PC-3 (cell line): ENCODE measurements at regions not wholly inside any gene's neighbourhood (a gene's known extent, or its start where the extent isn't known, plus 50 kb on each side); places are given as distances from the start of the nearest gene placed in this dataset.

ENCODE experiments used
- ATAC-seq: fragments of 200-7000 bp; cut with Tn5 transposase; 2 replicates; pipeline ENCODE4 v1.9.1; 2020; ENCODE audit warnings: mild to moderate bottlenecking, moderate library complexity
- BruUV-seq: library from RNA; stranded (reverse); fragments of 400-500 nt; replicated peaks from 2 replicates; lab custom pipeline; 2021; lab: Mats Ljungman, UMichigan
- CTCF ChIA-PET: fragments of 300-600 bp; sonication (Branson Sonifier 250); formaldehyde crosslinking; loops from one replicate; lab custom pipeline; 2022; ENCODE audit warnings: antibody characterized with exemption; lab: Charles Lee
- POLR2A ChIA-PET: fragments of 300-600 bp; sonication (Branson Sonifier 250); formaldehyde crosslinking; loops from one replicate; lab custom pipeline; 2022; ENCODE audit warnings: antibody characterized with exemption; ENCODE audit not compliant: unreplicated experiment; lab: Charles Lee
- DNase-seq: peaks from one replicate; pipeline ENCODE4 v3.0.0-alpha.2; 2015
- H2AFZ ChIP-seq: fragments of 300-600 bp; sonication (generic); 2 replicates; pipeline ENCODE4 v1.6.0; 2016; ENCODE audit warnings: antibody characterized with exemption, low read length
- H3F3A ChIP-seq: fragments of 300-600 bp; sonication (generic); one replicate; pipeline ENCODE4 v1.6.0; 2017; ENCODE audit warnings: antibody characterized with exemption, low read length, control low read depth, mild to moderate bottlenecking; ENCODE audit not compliant: unreplicated experiment
- H3K27ac ChIP-seq: fragments of 300-600 bp; sonication (generic); 2 replicates; pipeline ENCODE4 v1.5.1; 2016; ENCODE audit warnings: mild to moderate bottlenecking, low read length
- H3K27me3 ChIP-seq: fragments of 300-600 bp; sonication (generic); 2 replicates; pipeline ENCODE4 v1.6.1; 2016; ENCODE audit warnings: low read length, mixed read lengths
- H3K36me3 ChIP-seq: fragments of 300-600 bp; sonication (generic); 2 replicates; pipeline ENCODE4 v1.6.1; 2016; ENCODE audit warnings: low read depth, mixed run types, low read length, mixed read lengths
- H3K4me1 ChIP-seq: fragments of 300-600 bp; sonication (generic); 2 replicates; pipeline ENCODE4 v1.5.1; 2016; ENCODE audit warnings: low read length; ENCODE audit not compliant: insufficient read depth
- H3K4me2 ChIP-seq: fragments of 300-600 bp; sonication (generic); 2 replicates; pipeline ENCODE4 v1.6.0; 2016; ENCODE audit warnings: low read length
- H3K4me3 ChIP-seq: fragments of 300-600 bp; sonication (generic); 2 replicates; pipeline ENCODE4 v1.5.1; 2016; ENCODE audit warnings: mild to moderate bottlenecking, low read length, mixed read lengths
- H3K79me2 ChIP-seq: fragments of 300-600 bp; sonication (generic); 2 replicates; pipeline ENCODE4 v1.6.1; 2017; ENCODE audit warnings: low read length, mixed read lengths
- H3K9ac ChIP-seq: fragments of 300-600 bp; sonication (generic); 2 replicates; pipeline ENCODE4 v1.6.0; 2016; ENCODE audit warnings: mild to moderate bottlenecking, low read length
- H3K9me2 ChIP-seq: fragments of 300-600 bp; sonication (generic); replicated peaks from 2 replicates; pipeline ENCODE4 v1.6.1; 2016; ENCODE audit warnings: mixed run types, low read length, mixed read lengths
- H3K9me3 ChIP-seq: fragments of 300-600 bp; sonication (generic); 2 replicates; pipeline ENCODE4 v1.6.1; 2016; ENCODE audit warnings: low read length, mixed read lengths
- H4K20me1 ChIP-seq: fragments of 300-600 bp; sonication (generic); 2 replicates; pipeline ENCODE4 v1.6.1; 2016; ENCODE audit warnings: low read length, mixed read lengths
- EZH2 ChIP-seq: fragments of 300-600 bp; sonication (generic); IDR thresholded peaks from one replicate; pipeline ENCODE4 v1.6.1; 2017; ENCODE audit warnings: antibody characterized with exemption, mild to moderate bottlenecking, low read length; ENCODE audit not compliant: unreplicated experiment
- EZH2phosphoT487 ChIP-seq: fragments of 300-600 bp; sonication (generic); IDR thresholded peaks from 2 replicates; pipeline ENCODE4 v1.6.1; 2018; ENCODE audit warnings: mild to moderate bottlenecking, antibody characterized with exemption, low read length, borderline replicate concordance
- intact Hi-C: fragments of 100-400 bp; cut with micrococcal nuclease; formaldehyde crosslinking; loops from 2 replicates; pipeline ENCODE4 v1.9.0; 2023
- TF ChIP-seq, protein P1 (sequence below): fragments of 300-600 bp; sonication (generic); conservative IDR thresholded peaks from 2 replicates; pipeline ENCODE4 v1.5.1; 2017; ENCODE audit warnings: antibody characterized with exemption, low read depth, mild to moderate bottlenecking, low read length

DNA sequence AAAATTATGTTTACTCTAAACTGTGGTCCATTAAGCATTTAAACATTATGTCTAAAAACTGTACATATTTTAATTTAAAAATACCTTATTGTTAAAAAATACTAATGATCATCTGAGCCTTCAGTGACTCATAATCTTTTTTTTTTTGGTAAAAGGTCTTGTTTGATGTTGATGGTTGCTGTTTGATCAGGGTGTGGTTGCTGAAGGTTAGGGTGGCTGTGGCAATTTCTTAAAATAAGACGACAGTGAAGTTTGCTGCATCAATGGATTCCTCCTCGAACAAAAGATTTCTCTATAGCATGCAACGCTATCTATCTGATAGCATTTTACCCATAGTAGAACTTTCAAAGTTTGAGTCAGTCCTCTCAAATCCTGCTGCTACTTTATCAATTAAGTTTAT, 180.0 kb upstream of the AHR start:
- DNase-seq = no peak
- TF ChIP-seq EZH2phosphoT487 = no peak
- TF ChIP-seq, protein P1, sequence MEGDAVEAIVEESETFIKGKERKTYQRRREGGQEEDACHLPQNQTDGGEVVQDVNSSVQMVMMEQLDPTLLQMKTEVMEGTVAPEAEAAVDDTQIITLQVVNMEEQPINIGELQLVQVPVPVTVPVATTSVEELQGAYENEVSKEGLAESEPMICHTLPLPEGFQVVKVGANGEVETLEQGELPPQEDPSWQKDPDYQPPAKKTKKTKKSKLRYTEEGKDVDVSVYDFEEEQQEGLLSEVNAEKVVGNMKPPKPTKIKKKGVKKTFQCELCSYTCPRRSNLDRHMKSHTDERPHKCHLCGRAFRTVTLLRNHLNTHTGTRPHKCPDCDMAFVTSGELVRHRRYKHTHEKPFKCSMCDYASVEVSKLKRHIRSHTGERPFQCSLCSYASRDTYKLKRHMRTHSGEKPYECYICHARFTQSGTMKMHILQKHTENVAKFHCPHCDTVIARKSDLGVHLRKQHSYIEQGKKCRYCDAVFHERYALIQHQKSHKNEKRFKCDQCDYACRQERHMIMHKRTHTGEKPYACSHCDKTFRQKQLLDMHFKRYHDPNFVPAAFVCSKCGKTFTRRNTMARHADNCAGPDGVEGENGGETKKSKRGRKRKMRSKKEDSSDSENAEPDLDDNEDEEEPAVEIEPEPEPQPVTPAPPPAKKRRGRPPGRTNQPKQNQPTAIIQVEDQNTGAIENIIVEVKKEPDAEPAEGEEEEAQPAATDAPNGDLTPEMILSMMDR = no peak
- H3K9me3 ChIP-seq = no peaks in the 10 kb centered on the region
- no peaks in the 10 kb centered on the region for H3K36me3 ChIP-seq
- no peaks in the 10 kb centered on the region for H4K20me1 ChIP-seq
- H3K27ac ChIP-seq = no peak overlapping the region
- BruUV-seq = no TSS peak
- no peak overlapping the region for H2AFZ ChIP-seq
- H3K4me3 ChIP-seq = no peak overlapping the region
- H3K9ac ChIP-seq = no peak overlapping the region
- no peak overlapping the region for H3K4me2 ChIP-seq
- H3K27me3 ChIP-seq = no peaks in the 10 kb centered on the region
- no peaks in the 10 kb centered on the region for H3K9me2 ChIP-seq
- POLR2A ChIA-PET = no interaction called here
- H3K79me2 ChIP-seq = no peaks in the 10 kb centered on the region
- ATAC-seq = no peak
- no peaks in the 10 kb centered on the region for H3F3A ChIP-seq
- CTCF ChIA-PET = no interaction called here
- intact Hi-C loops = no loop called here
- 0 out of 2 replicates have a peak, but pooled peaks cover 4% of the 10 kb centered on the region for H3K4me1 ChIP-seq

DNA sequence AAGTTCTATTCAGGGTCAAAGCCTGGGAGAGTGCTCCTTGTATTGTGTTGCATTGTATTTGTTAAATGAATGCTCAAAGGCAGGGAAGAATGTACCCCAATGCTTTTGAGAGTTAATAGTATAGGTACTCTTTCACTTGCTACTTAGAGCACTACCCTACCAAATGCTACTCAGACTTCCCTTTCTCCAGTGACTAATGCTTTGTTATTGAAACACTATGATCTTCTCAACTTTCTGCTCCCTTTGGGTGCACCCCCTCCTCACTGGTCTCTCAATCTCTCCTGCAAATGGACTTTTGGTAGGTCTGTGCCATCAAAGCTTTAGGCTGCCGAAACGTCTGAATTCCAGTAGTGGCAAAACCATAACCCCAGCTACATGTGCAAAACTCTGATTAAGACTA, 177.7 kb upstream of the AHR start:
- Histone ChIP-seq H3K27me3 (no peaks in the 10 kb centered on the region), H3K27ac (no peak overlapping the region), H3K36me3 (no peaks in the 10 kb centered on the region), H3K9ac (no peak overlapping the region), H3K9me2 (no peaks in the 10 kb centered on the region), H3K4me3 (no peak overlapping the region), H4K20me1 (no peaks in the 10 kb centered on the region), H3K4me2 (no peak overlapping the region), H3K9me3 (no peaks in the 10 kb centered on the region), H3K79me2 (no peaks in the 10 kb centered on the region), H3K4me1 (0 out of 2 replicates have a peak, but pooled peaks cover 4% of the 10 kb centered on the region), H2AFZ (no peak overlapping the region), H3F3A (no peaks in the 10 kb centered on the region)
- POLR2A ChIA-PET = no interaction called here
- ATAC-seq (no peak), DNase-seq (no peak)
- CTCF ChIA-PET = no interaction called here
- intact Hi-C loops = no loop called here
- no TSS peak for BruUV-seq
- TF ChIP-seq, protein P1 = no peak
- no peak for TF ChIP-seq EZH2phosphoT487

DNA sequence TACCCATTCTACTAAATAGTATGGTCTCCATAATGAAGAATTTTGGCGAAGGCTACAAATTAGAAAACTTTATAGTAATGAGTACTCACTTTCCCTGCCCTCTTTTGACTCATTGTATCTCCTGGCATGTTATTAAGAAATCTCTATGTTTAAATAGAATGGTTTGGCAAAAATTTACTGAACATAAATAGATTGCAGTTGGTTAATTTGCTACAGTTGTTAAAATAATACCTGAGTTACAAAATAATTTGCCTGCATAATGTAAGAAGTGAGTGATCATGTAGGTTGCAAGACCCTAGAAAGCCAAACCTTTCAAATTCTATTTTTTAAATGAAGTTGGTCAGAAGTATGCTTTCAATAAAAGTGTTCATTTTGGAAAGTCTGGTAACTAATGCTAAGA, 176.8 kb upstream of the AHR start:
- no peaks in the 10 kb centered on the region for H3K9me3 ChIP-seq
- TF ChIP-seq EZH2phosphoT487 = no peak
- TF ChIP-seq, protein P1 = no peak
- TF ChIP-seq EZH2 = no peak
- H2AFZ ChIP-seq = no peak overlapping the region
- no peaks in the 10 kb centered on the region for H3K36me3 ChIP-seq
- no peak overlapping the region for H3K4me3 ChIP-seq
- no peaks in the 10 kb centered on the region for H3K9me2 ChIP-seq
- H3K27me3 ChIP-seq = no peaks in the 10 kb centered on the region
- H3K4me1 ChIP-seq = 0 out of 2 replicates have a peak, but pooled peaks cover 4% of the 10 kb centered on the region
- no peak for ATAC-seq
- ChIA-PET CTCF (no interaction called here), POLR2A (no interaction called here)
- no peak overlapping the region for H3K9ac ChIP-seq
- H4K20me1 ChIP-seq = no peaks in the 10 kb centered on the region
- no TSS peak for BruUV-seq
- H3K79me2 ChIP-seq = no peaks in the 10 kb centered on the region
- intact Hi-C loops = no loop called here
- H3F3A ChIP-seq = no peaks in the 10 kb centered on the region
- no peak overlapping the region for H3K27ac ChIP-seq
- H3K4me2 ChIP-seq = no peak overlapping the region
- no peak for DNase-seq
